Astrocyte of the spinal cord (primary cell): ENCODE measurements at regions not wholly inside any gene's neighbourhood (a gene's known extent, or its start where the extent isn't known, plus 50 kb on each side); places are given as distances from the start of the nearest gene placed in this dataset.

Experiments
- DNase-seq: peaks from one replicate; pipeline ENCODE4 v3.0.0; 2011; ENCODE audit warnings: low read depth, low spot score
- H3K4me3 ChIP-seq: 2 replicates; pipeline ENCODE4 v1.5.1; 2011; ENCODE audit warnings: low read depth, mild to moderate bottlenecking, low read length, moderate library complexity
- in situ Hi-C: cut with HindIII; loops from 2 replicates; pipeline ENCODE4 v1.10.0; 2017; ENCODE audit warnings: low sequenced_read_pairs
- TF ChIP-seq, protein P1 (sequence below): IDR thresholded peaks from 2 replicates; pipeline ENCODE4 v1.5.1; 2012; ENCODE audit warnings: low read depth, mild to moderate bottlenecking, low read length, inconsistent platforms

DNA sequence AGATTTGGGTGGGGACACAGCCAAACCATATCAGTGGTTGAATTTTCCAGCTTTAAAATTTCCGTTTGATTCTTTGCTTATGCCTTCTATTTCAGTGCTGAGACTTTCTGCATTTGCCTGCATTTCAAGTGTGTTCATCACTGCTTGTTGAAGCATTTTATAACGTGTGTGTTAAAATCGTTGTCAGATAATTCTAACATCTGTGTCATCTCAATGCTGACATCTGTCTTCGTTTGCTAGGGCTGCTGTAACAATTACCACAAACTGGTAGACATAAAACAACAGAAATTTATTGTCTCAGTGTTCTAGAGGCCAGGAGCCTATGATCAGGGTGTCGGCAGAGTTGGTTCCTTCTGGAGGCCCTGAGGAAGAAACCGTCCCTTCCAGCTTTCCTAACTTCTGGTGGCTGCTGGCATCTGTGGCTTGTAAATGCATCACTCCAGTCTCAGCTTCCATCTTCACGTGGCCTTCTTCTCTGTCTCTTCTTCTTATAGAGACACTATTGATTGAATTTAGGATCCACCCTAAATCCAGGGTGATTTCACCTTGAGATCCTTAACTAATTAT is 71.1 kb upstream of the SDK1 start:
- no peak overlapping the region for H3K4me3 ChIP-seq
- in situ Hi-C loops = no loop called here
- DNase-seq = no peak
- TF ChIP-seq, protein P1, sequence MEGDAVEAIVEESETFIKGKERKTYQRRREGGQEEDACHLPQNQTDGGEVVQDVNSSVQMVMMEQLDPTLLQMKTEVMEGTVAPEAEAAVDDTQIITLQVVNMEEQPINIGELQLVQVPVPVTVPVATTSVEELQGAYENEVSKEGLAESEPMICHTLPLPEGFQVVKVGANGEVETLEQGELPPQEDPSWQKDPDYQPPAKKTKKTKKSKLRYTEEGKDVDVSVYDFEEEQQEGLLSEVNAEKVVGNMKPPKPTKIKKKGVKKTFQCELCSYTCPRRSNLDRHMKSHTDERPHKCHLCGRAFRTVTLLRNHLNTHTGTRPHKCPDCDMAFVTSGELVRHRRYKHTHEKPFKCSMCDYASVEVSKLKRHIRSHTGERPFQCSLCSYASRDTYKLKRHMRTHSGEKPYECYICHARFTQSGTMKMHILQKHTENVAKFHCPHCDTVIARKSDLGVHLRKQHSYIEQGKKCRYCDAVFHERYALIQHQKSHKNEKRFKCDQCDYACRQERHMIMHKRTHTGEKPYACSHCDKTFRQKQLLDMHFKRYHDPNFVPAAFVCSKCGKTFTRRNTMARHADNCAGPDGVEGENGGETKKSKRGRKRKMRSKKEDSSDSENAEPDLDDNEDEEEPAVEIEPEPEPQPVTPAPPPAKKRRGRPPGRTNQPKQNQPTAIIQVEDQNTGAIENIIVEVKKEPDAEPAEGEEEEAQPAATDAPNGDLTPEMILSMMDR = no peak

DNA sequence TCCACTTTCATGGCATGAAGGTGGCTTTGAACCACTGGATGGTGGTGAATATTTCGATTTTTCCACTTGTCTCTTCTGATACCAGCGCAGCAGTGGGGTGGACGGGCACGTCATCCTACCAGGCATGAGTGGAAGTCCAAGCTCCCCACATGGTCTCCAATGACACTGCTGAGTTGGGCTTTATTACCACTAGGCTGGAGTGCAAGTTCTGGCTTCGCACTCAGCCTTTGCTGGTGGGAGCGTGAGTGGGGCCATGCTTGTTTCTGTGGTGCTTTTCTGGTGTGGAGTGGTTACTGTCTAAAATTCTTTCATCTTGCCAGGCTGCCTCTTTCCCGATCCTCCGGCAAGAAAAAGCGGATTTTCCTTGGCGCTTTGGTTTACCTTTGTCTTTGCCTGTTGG is 70.1 kb upstream of the SDK1 start:
- in situ Hi-C loops = no loop called here

DNA sequence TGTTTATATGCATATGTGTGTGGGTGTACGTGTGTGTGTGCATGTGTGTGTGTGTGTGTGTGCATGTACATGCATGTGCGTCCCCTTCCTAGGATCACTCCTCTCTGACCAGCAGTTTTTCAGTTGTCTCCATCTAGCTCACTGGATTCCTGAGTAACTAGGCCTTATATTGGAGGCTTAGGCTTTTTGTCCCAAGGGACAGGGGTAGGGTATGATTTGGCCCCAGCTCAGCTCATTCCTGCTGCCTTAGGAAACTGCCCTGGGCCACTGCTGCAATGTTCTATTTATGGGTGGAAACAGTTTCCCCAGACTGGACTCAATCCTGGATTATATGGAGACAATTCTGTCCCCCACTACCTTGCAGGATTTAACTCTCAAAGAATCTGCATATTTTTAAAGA is 68.8 kb upstream of the SDK1 start:
- in situ Hi-C loops = no loop called here
- H3K4me3 ChIP-seq = no peak overlapping the region
- TF ChIP-seq, protein P1 = no peak
- DNase-seq = no peak

More for the DNA sequence above, 70.1 kb upstream of the SDK1 start:
- no peak for DNase-seq
- TF ChIP-seq, protein P1 = no peak
- H3K4me3 ChIP-seq = no peak overlapping the region

DNA sequence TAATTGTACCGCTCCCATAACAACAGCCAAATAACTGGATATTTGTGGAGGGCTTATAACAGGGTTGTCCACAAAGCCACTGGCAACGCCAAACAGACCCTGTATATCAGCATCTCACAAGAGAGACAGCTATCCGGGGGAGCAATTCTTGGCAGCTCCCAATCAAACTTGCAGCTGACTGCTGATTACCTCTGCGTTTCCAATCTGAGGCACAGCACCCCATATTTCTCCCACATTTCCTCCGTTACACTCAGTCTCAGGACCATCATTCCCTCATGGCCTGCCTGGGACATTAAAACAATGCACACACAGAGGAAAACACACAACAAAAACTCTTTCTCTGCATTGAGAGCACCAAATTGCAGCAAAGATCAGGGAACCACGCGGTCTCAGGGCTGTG is 67.8 kb upstream of the SDK1 start:
- TF ChIP-seq, protein P1 = no peak
- in situ Hi-C loops = no loop called here

DNA sequence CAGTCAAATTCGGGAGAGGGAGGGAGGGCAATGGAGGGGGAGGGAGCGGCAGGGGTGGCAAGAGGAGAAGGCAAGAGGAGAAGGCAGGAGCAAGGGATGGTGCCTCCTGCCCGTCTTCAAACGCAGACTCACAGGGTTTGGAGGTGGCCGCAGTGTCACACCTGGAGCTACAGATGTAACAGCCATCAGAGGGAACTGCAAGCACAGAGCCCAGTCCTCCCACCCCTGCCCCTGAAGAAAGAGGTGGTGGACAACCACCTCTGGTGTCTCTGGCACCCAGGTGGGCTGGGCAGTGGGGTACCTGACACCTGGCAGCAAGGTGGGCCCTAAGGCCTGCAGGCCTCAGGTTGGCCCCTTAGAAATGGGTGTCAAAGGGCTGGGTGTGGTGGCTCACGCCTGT is 67.0 kb upstream of the SDK1 start:
- DNase-seq = no peak
- in situ Hi-C loops = no loop called here
- TF ChIP-seq, protein P1 = no peak
- no peak overlapping the region for H3K4me3 ChIP-seq

More for the DNA sequence above, 67.8 kb upstream of the SDK1 start:
- DNase-seq = no peak
- H3K4me3 ChIP-seq = no peak overlapping the region

DNA sequence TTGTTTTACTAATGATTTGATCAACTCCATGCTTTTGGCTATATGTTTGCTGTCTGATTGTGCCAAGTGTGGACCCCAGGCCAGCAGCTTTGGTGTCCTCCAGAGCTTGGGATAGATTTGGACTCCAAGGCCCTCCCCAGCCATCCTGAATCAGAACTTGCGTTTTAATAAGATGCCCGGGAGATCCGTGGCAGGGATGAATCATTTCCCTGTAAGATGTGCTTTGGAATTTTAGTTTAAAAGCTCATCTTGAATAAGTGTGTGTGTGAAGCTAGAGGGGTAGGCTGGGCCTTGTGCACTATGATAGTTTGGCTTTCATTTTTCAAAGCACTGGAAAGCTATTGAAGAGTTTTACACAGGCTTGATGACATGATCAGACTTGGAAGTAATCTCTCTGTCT is 66.2 kb upstream of the SDK1 start:
- DNase-seq = no peak
- in situ Hi-C loops = no loop called here
- H3K4me3 ChIP-seq = no peak overlapping the region
- TF ChIP-seq, protein P1 = no peak

DNA sequence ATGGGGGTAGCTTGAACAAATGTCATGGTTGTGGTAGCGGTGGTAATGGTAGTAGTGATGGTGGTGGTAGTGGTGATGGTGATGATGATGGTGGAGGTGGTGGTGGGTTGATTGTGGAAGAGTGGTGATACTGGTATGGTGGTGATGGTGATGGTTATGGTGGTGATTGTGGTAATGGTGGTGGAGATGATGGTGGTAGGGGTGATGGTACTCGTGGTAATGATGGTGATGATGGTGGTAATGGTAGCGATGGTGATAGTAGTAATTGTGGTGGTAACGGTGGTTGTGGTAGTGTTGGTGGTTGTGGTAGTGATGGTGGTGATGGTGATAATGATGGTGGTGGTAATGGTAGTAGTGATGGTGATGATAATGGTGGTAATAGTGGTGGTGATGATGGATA is 65.7 kb upstream of the SDK1 start:
- in situ Hi-C loops = no loop called here
- no peak overlapping the region for H3K4me3 ChIP-seq
- TF ChIP-seq, protein P1 = no peak
- DNase-seq = no peak
